T-helper 2 cell (primary cell): ENCODE measurements at regions not wholly inside any gene's neighbourhood (a gene's known extent, or its start where the extent isn't known, plus 50 kb on each side); places are given as distances from the start of the nearest gene placed in this dataset.

ENCODE experiments used
- DNase-seq, 5 experiments: peaks; one replicate each; pipeline versions ENCODE4 v3.0.0 to v3.0.0-alpha.2; 2012 to 2022

- DNase-seq, result no peak
Observed at GRCh38 chr5:159422910-159423309, 92.6 kb upstream of the IL12B start.

- no peak for DNase-seq
Observed at GRCh38 chr5:159424123-159424522, 93.8 kb upstream of the IL12B start.

- peak in 1 of 5 experiments; percentile 7 for DNase-seq
Observed at GRCh38 chr5:159426694-159427093, 96.4 kb upstream of the IL12B start.

- DNase-seq, result peak in 1 of 5 experiments; percentile 27
Observed at GRCh38 chr5:159427180-159428012, 97.1 kb upstream of the IL12B start.

GRCh38 chr5:159430361-159431012, 100.2 kb upstream of the IL12B start:
- DNase-seq, result no peak

- no peak for DNase-seq
Observed at GRCh38 chr5:159435855-159436254, 105.6 kb upstream of the IL12B start.

- no peak for DNase-seq
Observed at GRCh38 chr5:159438092-159438491, 107.8 kb upstream of the IL12B start.

GRCh38 chr5:159439002-159439401, 108.7 kb upstream of the IL12B start:
- no peak for DNase-seq

- DNase-seq, result no peak
Observed at GRCh38 chr5:159440235-159440634, 109.9 kb upstream of the IL12B start.

GRCh38 chr5:159440968-159441367, 110.7 kb upstream of the IL12B start:
- no peak for DNase-seq

- peak in 1 of 5 experiments; percentile 8 for DNase-seq
Observed at GRCh38 chr5:159441441-159441840, 111.2 kb upstream of the IL12B start.

- DNase-seq, result no peak
Observed at GRCh38 chr5:159442206-159442850, 112.0 kb upstream of the IL12B start.

- peak in 1 of 5 experiments; percentile 31 for DNase-seq
Observed at GRCh38 chr5:159444441-159445082, 114.3 kb upstream of the IL12B start.

- DNase-seq, result no peak
Observed at GRCh38 chr5:159447116-159447515, 116.8 kb upstream of the IL12B start.

- DNase-seq, result no peak
Observed at GRCh38 chr5:159448841-159449407, 118.6 kb upstream of the IL12B start.

GRCh38 chr5:159449925-159450324, 119.6 kb upstream of the IL12B start:
- no peak for DNase-seq

- DNase-seq, result peak in 1 of 5 experiments; percentile 29
Observed at GRCh38 chr5:159450417-159450816, 120.1 kb upstream of the IL12B start.

- no peak for DNase-seq
Observed at GRCh38 chr5:159451197-159452052, 121.1 kb upstream of the IL12B start.

- DNase-seq, result no peak
Observed at GRCh38 chr5:159452480-159453167, 122.3 kb upstream of the IL12B start.

GRCh38 chr5:159453209-159453608, 122.9 kb upstream of the IL12B start:
- DNase-seq, result no peak

GRCh38 chr5:159456261-159456660, 126.0 kb upstream of the IL12B start:
- no peak for DNase-seq
